ENCODE measurements at regions not wholly inside any gene's neighbourhood (a gene's known extent, or its start where the extent isn't known, plus 50 kb on each side); places are given as distances from the start of the nearest gene placed in this dataset.

GRCh38 chr2:19769513-19769912, 132.3 kb downstream of the TTC32 start:
- H3K4me1 ChIP-seq (ENCODE audit: control insufficient read depth, insufficient read depth, low read length) = no peaks in the 10 kb centered on the region; the same call in 1 of the 2 replicates
- no TSS peak for BruUV-seq (replicated peaks)
- ChIA-PET CTCF (no interaction called here), POLR2A (no interaction called here)
- H3K27me3 ChIP-seq (ENCODE audit: control insufficient read depth, insufficient read depth, low read length) = no peaks in the 10 kb centered on the region
- no peaks in the 10 kb centered on the region for H3K36me3 ChIP-seq (ENCODE audit: control insufficient read depth, insufficient read depth, low read length)
- intact Hi-C loops (cut with micrococcal nuclease; ENCODE audit: unreplicated experiment) (no loop called here), in situ Hi-C loops (cut with HindIII; ENCODE audit: low pct_unique_long_range_greater_than_20kb, low sequenced_read_pairs) (no loop called here)
- TF ChIP-seq REST (IDR thresholded peaks at IDR 0.05; ENCODE audit: insufficient read depth in 1 of 2, low read depth in 2 of 2, low read length in 1 of 2) = no peak
- no peak for TF ChIP-seq SIN3A (IDR thresholded peaks at IDR 0.05; ENCODE audit: borderline replicate concordance, insufficient read depth, low read depth, low read length)
- TF ChIP-seq CTCF (IDR thresholded peaks at IDR 0.05) = peak; percentile 15; the same call in 1 of the 2 replicates
- TF ChIP-seq TCF7L2 (IDR thresholded peaks at IDR 0.05; ENCODE audit: low read depth, low read length) = no peak
- TF ChIP-seq POLR2AphosphoS5 (IDR thresholded peaks at IDR 0.05; ENCODE audit: low read depth, low read length) = no peak
- H3K9me3 ChIP-seq (ENCODE audit: control insufficient read depth, insufficient read depth, low read depth, low read length) = no peaks in the 10 kb centered on the region
- DNase-seq (ENCODE audit: low read depth, low spot score) (no peak), ATAC-seq (no peak)
- H3K27ac ChIP-seq (ENCODE audit: low read length) = no peak overlapping the region
- H3K4me3 ChIP-seq (ENCODE audit: low read depth in 2 of 2, low read length in 2 of 2) = no peak overlapping the region

GRCh38 chr2:19767899-19768298, 133.9 kb downstream of the TTC32 start:
- DNase-seq (ENCODE audit: low read depth, low spot score) = no peak
- Histone ChIP-seq H3K27me3 (ENCODE audit: control insufficient read depth, insufficient read depth, low read length) (no peaks in the 10 kb centered on the region), H3K4me1 (ENCODE audit: control insufficient read depth, insufficient read depth, low read length) (no peaks in the 10 kb centered on the region; the same call in 1 of the 2 replicates), H3K9me3 (ENCODE audit: control insufficient read depth, insufficient read depth, low read depth, low read length) (no peaks in the 10 kb centered on the region), H3K27ac (ENCODE audit: low read length) (no peak overlapping the region), H3K36me3 (ENCODE audit: control insufficient read depth, insufficient read depth, low read length) (no peaks in the 10 kb centered on the region), H3K4me3 (ENCODE audit: low read depth in 2 of 2, low read length in 2 of 2) (no peak overlapping the region)
- TF ChIP-seq CTCF (IDR thresholded peaks at IDR 0.05) (no peak), REST (IDR thresholded peaks at IDR 0.05; ENCODE audit: insufficient read depth in 1 of 2, low read depth in 2 of 2, low read length in 1 of 2) (no peak), POLR2AphosphoS5 (IDR thresholded peaks at IDR 0.05; ENCODE audit: low read depth, low read length) (no peak)
- POLR2A ChIA-PET = no interaction called here
- BruUV-seq (replicated peaks) = no TSS peak
- in situ Hi-C loops (cut with HindIII; ENCODE audit: low pct_unique_long_range_greater_than_20kb, low sequenced_read_pairs) (no loop called here), intact Hi-C loops (cut with micrococcal nuclease; ENCODE audit: unreplicated experiment) (no loop called here)
- no peak for ATAC-seq
- CTCF ChIA-PET = no interaction called here
